T-helper 1 cell treated with Interleukin-12 subunit alpha and Interleukin-12 subunit beta and Interleukin-4 antibody, amounts not matched to agents 30 μg/mL and 1 μg/mL, for 36 hours (primary cell): ENCODE measurements at regions not wholly inside any gene's neighbourhood (a gene's known extent, or its start where the extent isn't known, plus 50 kb on each side); places are given as distances from the start of the nearest gene placed in this dataset.
"Not testable (repeated sequence)": the region's sequence is repeated elsewhere in the genome, so short reads cannot be mapped to it uniquely, and the experiment has no call there.

Source experiments
- H3K27ac Mint-ChIP-seq: one replicate; pipeline ENCODE4 v1.8.0; 2021; ENCODE audit warnings: mild to moderate bottlenecking, mixed read lengths
- H3K27me3 Mint-ChIP-seq: one replicate; pipeline ENCODE4 v1.8.0; 2021; ENCODE audit warnings: low read depth, mixed read lengths
- H3K36me3 Mint-ChIP-seq: one replicate; pipeline ENCODE4 v1.8.0; 2021; ENCODE audit warnings: low read depth, mixed read lengths
- H3K4me1 Mint-ChIP-seq: one replicate; pipeline ENCODE4 v1.8.0; 2021; ENCODE audit warnings: low read depth, mixed read lengths
- H3K4me3 Mint-ChIP-seq: one replicate; pipeline ENCODE4 v1.8.0; 2021; ENCODE audit warnings: mild to moderate bottlenecking, moderate library complexity, mixed read lengths
- H3K9me3 Mint-ChIP-seq: one replicate; pipeline ENCODE4 v1.8.0; 2021; ENCODE audit warnings: mixed read lengths

GRCh38 chr13:65710514-65710913, 1519.6 kb downstream of the PCDH9 start:
- H3K36me3 Mint-ChIP-seq: no peaks in the 10 kb centered on the region
- no peak overlapping the region for H3K4me3 Mint-ChIP-seq
- no peaks in the 10 kb centered on the region for H3K27me3 Mint-ChIP-seq
- H3K4me1 Mint-ChIP-seq: no peaks in the 10 kb centered on the region
- H3K27ac Mint-ChIP-seq: no peak overlapping the region
- H3K9me3 Mint-ChIP-seq: peaks cover 13% of the 10 kb centered on the region

GRCh38 chr13:65697843-65698242, 1532.3 kb downstream of the PCDH9 start:
- no peak overlapping the region for H3K27ac Mint-ChIP-seq
- peaks cover 12% of the 10 kb centered on the region for H3K9me3 Mint-ChIP-seq
- H3K36me3 Mint-ChIP-seq: no peaks in the 10 kb centered on the region
- no peaks in the 10 kb centered on the region for H3K27me3 Mint-ChIP-seq
- no peaks in the 10 kb centered on the region for H3K4me1 Mint-ChIP-seq
- no peak overlapping the region for H3K4me3 Mint-ChIP-seq

GRCh38 chr13:65679240-65679639, 1550.9 kb downstream of the PCDH9 start:
- Mint-ChIP-seq H3K27ac (no peak overlapping the region), H3K4me1 (no peaks in the 10 kb centered on the region), H3K9me3 (peaks cover 7% of the 10 kb centered on the region), H3K4me3 (no peak overlapping the region), H3K27me3 (no peaks in the 10 kb centered on the region), H3K36me3 (no peaks in the 10 kb centered on the region)

- no peaks in the 10 kb centered on the region for H3K36me3 Mint-ChIP-seq
Measured at GRCh38 chr13:65677906-65678305, 1552.2 kb downstream of the PCDH9 start.

GRCh38 chr13:65675383-65675782, 1554.8 kb downstream of the PCDH9 start:
- H3K9me3 Mint-ChIP-seq: peaks cover 35% of the 10 kb centered on the region
- not testable (repeated sequence) for H3K4me3 Mint-ChIP-seq, H3K27ac Mint-ChIP-seq, H3K27me3 Mint-ChIP-seq, H3K36me3 Mint-ChIP-seq, H3K4me1 Mint-ChIP-seq

More at GRCh38 chr13:65677906-65678305, 1552.2 kb downstream of the PCDH9 start:
- Mint-ChIP-seq H3K4me3 (no peak overlapping the region), H3K4me1 (no peaks in the 10 kb centered on the region), H3K27me3 (no peaks in the 10 kb centered on the region), H3K9me3 (peaks cover 13% of the 10 kb centered on the region), H3K27ac (no peak overlapping the region)

- Mint-ChIP-seq H3K9me3 (peaks cover 39% of the 10 kb centered on the region), H3K36me3 (no peaks in the 10 kb centered on the region), H3K4me1 (no peaks in the 10 kb centered on the region), H3K27ac (no peak overlapping the region), H3K4me3 (no peak overlapping the region), H3K27me3 (no peaks in the 10 kb centered on the region)
Measured at GRCh38 chr13:65670014-65670625, 1560.0 kb downstream of the PCDH9 start.

GRCh38 chr13:65660731-65661130, 1569.4 kb downstream of the PCDH9 start:
- Mint-ChIP-seq H3K4me1 (no peaks in the 10 kb centered on the region), H3K36me3 (no peaks in the 10 kb centered on the region), H3K4me3 (no peak overlapping the region), H3K27ac (no peak overlapping the region), H3K27me3 (no peaks in the 10 kb centered on the region), H3K9me3 (peaks cover 7% of the 10 kb centered on the region)

GRCh38 chr13:65656740-65657329, 1573.3 kb downstream of the PCDH9 start:
- Mint-ChIP-seq H3K27me3 (no peaks in the 10 kb centered on the region), H3K4me1 (no peaks in the 10 kb centered on the region), H3K36me3 (no peaks in the 10 kb centered on the region), H3K4me3 (no peak overlapping the region), H3K27ac (no peak overlapping the region), H3K9me3 (no peaks in the 10 kb centered on the region)

GRCh38 chr13:65653613-65654012, 1576.5 kb downstream of the PCDH9 start:
- Mint-ChIP-seq H3K9me3 (no peaks in the 10 kb centered on the region), H3K27me3 (no peaks in the 10 kb centered on the region), H3K4me3 (no peak overlapping the region), H3K4me1 (no peaks in the 10 kb centered on the region), H3K36me3 (no peaks in the 10 kb centered on the region), H3K27ac (no peak overlapping the region)

- H3K27me3 Mint-ChIP-seq: no peaks in the 10 kb centered on the region
- H3K4me1 Mint-ChIP-seq: no peaks in the 10 kb centered on the region
- no peak overlapping the region for H3K4me3 Mint-ChIP-seq
- H3K9me3 Mint-ChIP-seq: no peaks in the 10 kb centered on the region
- no peaks in the 10 kb centered on the region for H3K36me3 Mint-ChIP-seq
- no peak overlapping the region for H3K27ac Mint-ChIP-seq
Measured at GRCh38 chr13:65650321-65650720, 1579.8 kb downstream of the PCDH9 start.

GRCh38 chr13:65642996-65643395, 1587.1 kb downstream of the PCDH9 start:
- H3K27ac Mint-ChIP-seq: no peak overlapping the region
- H3K9me3 Mint-ChIP-seq: no peaks in the 10 kb centered on the region
- H3K27me3 Mint-ChIP-seq: no peaks in the 10 kb centered on the region
- no peaks in the 10 kb centered on the region for H3K4me1 Mint-ChIP-seq
- H3K36me3 Mint-ChIP-seq: no peaks in the 10 kb centered on the region
- H3K4me3 Mint-ChIP-seq: no peak overlapping the region

GRCh38 chr13:65642301-65642700, 1587.8 kb downstream of the PCDH9 start:
- Mint-ChIP-seq H3K27me3 (no peaks in the 10 kb centered on the region), H3K4me1 (no peaks in the 10 kb centered on the region), H3K27ac (no peak overlapping the region), H3K4me3 (no peak overlapping the region), H3K9me3 (no peaks in the 10 kb centered on the region), H3K36me3 (no peaks in the 10 kb centered on the region)

- H3K27ac Mint-ChIP-seq: no peak overlapping the region
- H3K9me3 Mint-ChIP-seq: no peaks in the 10 kb centered on the region
- H3K4me3 Mint-ChIP-seq: no peak overlapping the region
- H3K4me1 Mint-ChIP-seq: no peaks in the 10 kb centered on the region
- no peaks in the 10 kb centered on the region for H3K36me3 Mint-ChIP-seq
- no peaks in the 10 kb centered on the region for H3K27me3 Mint-ChIP-seq
Measured at GRCh38 chr13:65638572-65639168, 1591.5 kb downstream of the PCDH9 start.

GRCh38 chr13:65633806-65634205, 1596.3 kb downstream of the PCDH9 start:
- H3K9me3 Mint-ChIP-seq: no peaks in the 10 kb centered on the region
- H3K27me3 Mint-ChIP-seq: no peaks in the 10 kb centered on the region
- H3K36me3 Mint-ChIP-seq: no peaks in the 10 kb centered on the region
- no peak overlapping the region for H3K4me3 Mint-ChIP-seq
- H3K27ac Mint-ChIP-seq: no peak overlapping the region
- H3K4me1 Mint-ChIP-seq: no peaks in the 10 kb centered on the region

GRCh38 chr13:65631078-65631477, 1599.1 kb downstream of the PCDH9 start:
- no peaks in the 10 kb centered on the region for H3K27me3 Mint-ChIP-seq
- no peaks in the 10 kb centered on the region for H3K36me3 Mint-ChIP-seq
- no peak overlapping the region for H3K27ac Mint-ChIP-seq
- H3K4me3 Mint-ChIP-seq: no peak overlapping the region
- H3K9me3 Mint-ChIP-seq: no peaks in the 10 kb centered on the region
- H3K4me1 Mint-ChIP-seq: no peaks in the 10 kb centered on the region
